Cardiac septum (tissue), 1 donor: ENCODE measurements at regions not wholly inside any gene's neighbourhood (a gene's known extent, or its start where the extent isn't known, plus 50 kb on each side); places are given as distances from the start of the nearest gene placed in this dataset.
"Not testable (repeated sequence)": the region's sequence is repeated elsewhere in the genome, so short reads cannot be mapped to it uniquely, and the experiment has no call there.

ENCODE experiments used
- DNase-seq: peaks from one replicate; pipeline ENCODE4 v3.0.0-alpha.2; 2020; ENCODE audit warnings: low spot score
- intact Hi-C: fragments of 100-400 bp; cut with DNase I; formaldehyde crosslinking; loops from one replicate; pipeline ENCODE4 v1.14.0; 2022
- donor health status: DM: no; HTN: no; CAD: no.

- DNase-seq, result no peak
- intact Hi-C loops, result no loop called here
Measured at GRCh38 chr5:159559337-159559736, 229.1 kb upstream of the IL12B start.

- no peak for DNase-seq
- intact Hi-C loops, result no loop called here
Measured at GRCh38 chr5:159560088-159560487, 229.8 kb upstream of the IL12B start.

- intact Hi-C loops, result no loop called here
- no peak for DNase-seq
Measured at GRCh38 chr5:159564031-159564430, 233.7 kb upstream of the IL12B start.

GRCh38 chr5:159566832-159567231 lies 236.5 kb upstream of the IL12B start:
- intact Hi-C loops, result no loop called here

DNA sequence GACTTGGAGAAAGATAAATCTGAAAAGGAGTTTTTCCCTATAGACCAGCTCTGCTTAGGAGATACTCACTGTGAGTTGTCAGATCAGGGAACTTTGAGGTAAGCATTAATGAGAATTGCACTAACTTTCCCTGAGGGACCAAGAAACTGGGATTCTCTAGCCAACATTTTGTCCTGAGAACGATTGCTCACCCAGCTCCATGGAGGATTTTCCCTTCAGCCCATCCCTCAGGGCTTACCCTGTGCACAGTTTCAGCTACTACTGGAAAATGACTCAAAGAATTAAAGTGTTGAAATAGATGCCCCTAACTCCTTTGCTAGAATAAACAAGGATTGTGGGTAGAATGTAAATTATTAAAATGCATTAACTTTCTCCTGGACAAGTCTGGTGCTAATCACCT lies 237.2 kb upstream of the IL12B start:
- no peak for DNase-seq
- intact Hi-C loops, result no loop called here

More at GRCh38 chr5:159566832-159567231, 236.5 kb upstream of the IL12B start:
- DNase-seq, result no peak

- intact Hi-C loops, result no loop called here
- DNase-seq, result no peak
Measured at GRCh38 chr5:159571501-159572244, 241.4 kb upstream of the IL12B start.

DNA sequence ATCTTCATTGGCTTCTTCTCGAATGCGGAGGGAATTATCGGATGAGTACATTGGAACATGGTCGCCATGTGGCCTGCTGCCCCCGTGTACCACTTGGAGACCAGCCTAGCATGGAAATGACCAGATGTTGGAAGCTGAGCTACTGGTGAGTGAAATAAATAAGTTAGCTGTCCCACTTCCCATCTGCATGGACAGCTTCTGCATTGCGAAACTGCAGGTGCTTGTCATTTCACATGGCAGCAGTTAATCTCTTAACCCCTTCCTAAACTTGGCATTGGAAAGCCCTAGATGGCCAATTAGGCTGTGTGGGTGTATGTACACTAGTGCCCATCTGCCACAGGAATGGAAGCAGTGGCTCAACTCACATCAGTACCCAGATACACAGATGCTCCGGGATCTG lies 246.6 kb upstream of the IL12B start:
- intact Hi-C loops, result no loop called here
- no peak for DNase-seq

GRCh38 chr5:159581502-159582249 lies 251.4 kb upstream of the IL12B start:
- intact Hi-C loops, result no loop called here
- no peak for DNase-seq

DNA sequence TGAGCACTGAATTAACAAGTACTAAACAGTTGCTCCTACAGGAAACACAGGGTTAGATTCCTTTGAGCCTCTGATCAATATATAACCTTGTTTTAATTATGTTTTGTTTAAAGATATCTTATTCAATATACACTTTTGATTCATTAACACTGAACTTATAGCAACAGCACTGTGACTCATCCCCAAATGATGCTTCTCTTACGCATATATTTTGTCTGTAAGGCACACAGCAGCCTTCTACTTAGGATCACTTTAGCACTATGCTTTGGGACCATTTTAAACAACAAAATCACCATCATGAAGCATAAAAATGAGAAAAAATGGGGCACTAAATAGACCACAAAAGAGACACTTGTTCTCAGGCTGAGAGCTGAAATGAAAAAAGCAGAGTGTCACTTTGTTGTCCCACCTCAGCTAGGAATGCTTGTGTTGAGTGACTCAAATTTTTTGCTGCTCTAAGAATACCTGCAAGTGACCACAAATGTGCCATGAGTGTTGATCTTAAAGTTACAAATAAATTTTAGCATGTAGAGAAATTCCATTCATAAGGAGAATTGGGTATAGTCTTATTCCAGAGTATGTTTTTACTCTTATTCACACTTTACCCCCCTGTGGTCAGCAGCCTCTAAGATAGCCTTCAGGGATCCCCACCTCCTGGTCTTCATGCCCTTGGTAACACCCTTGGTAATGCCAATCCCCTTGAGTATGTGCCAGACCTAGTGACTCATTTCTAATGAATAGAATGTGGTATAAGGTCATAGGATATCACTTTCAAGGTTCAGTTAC lies 252.7 kb upstream of the IL12B start:
- intact Hi-C loops, result no loop called here
- DNase-seq, result no peak

DNA sequence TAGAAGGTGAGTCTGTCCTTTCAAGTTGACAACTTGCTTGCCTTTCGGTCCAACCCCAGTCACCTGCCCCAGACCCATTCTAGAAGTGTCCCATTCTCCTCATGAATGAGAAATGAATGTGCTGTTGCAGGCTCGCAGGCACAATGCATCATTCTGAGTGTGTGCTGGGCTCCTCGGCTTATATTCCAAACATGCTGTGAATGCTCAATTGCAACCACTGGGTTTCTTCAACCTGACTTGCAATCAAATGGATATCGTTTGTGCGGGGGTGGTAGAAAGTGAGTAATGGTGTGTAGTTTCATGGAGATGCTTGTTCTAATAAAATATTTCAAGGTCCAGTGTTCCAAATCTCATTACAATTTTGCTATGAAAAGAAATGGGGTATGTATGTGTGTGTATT lies 256.6 kb upstream of the IL12B start:
- DNase-seq, result no peak
- intact Hi-C loops, result no loop called here

- intact Hi-C loops, result no loop called here
Measured at GRCh38 chr5:159588941-159589340, 258.7 kb upstream of the IL12B start.

DNA sequence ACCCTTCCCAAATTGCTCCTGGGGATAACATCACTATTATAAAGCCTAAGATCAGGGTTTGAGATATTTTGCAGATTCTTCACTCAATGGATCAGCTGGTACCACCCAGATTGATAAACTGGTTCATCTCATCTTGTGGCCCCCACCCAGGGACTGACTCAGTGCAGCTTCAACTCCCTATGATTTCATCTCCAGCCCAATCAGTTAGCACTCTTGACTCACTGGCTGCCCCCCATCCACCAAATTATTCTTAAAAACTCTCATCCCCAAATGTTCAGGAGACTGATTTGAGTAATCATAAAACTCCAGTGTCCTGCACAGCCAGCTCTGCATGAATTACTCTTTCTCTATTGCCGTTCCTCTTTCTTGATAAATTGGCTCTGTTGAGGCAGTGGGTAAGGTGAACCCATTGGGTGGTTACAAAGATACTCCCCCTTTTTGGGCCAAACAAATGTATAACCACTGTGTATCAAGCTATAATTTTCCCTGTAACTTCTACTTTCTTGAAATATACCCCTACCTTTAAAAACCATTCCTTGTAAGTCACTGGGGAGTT lies 263.3 kb upstream of the IL12B start:
- intact Hi-C loops, result no loop called here
- no peak for DNase-seq

More at GRCh38 chr5:159588941-159589340, 258.7 kb upstream of the IL12B start:
- DNase-seq, result no peak

GRCh38 chr5:159595561-159595960 lies 265.3 kb upstream of the IL12B start:
- intact Hi-C loops, DNase-seq: not testable (repeated sequence)

GRCh38 chr5:159601216-159601615 lies 270.9 kb upstream of the IL12B start:
- intact Hi-C loops, result no loop called here
- DNase-seq, result no peak

GRCh38 chr5:159602434-159602833 lies 272.1 kb upstream of the IL12B start:
- intact Hi-C loops, result no loop called here
- DNase-seq, result no peak

- intact Hi-C loops, result loop anchor here (5.0 kb wide), 3 partner anchors 37 to 157 kb away; no protein-coding TSS in a partner anchor
- no peak for DNase-seq
Measured at GRCh38 chr5:159605585-159605984, 275.3 kb upstream of the IL12B start.

DNA sequence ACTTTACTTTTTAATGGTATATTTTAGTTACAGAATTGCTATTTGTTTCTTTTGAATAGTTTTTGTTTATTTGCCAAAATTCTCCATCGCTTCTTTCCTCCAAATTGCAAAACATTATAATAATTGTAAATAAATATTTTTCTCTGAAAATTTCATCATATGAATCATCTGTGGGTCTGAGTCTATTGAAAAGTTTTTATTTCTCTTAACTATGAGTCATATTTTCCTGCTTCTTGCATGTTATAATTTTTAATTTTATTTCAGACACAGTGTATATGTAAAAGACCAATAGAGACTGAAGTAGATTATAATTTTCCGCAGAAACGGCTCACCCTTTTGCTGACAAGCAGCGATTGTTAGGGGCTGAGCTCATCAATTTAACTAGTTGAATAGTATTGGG lies 279.1 kb upstream of the IL12B start:
- no peak for DNase-seq
- intact Hi-C loops, result loop anchor here (5.0 kb wide), 3 partner anchors 33 to 157 kb away; no protein-coding TSS in a partner anchor

DNA sequence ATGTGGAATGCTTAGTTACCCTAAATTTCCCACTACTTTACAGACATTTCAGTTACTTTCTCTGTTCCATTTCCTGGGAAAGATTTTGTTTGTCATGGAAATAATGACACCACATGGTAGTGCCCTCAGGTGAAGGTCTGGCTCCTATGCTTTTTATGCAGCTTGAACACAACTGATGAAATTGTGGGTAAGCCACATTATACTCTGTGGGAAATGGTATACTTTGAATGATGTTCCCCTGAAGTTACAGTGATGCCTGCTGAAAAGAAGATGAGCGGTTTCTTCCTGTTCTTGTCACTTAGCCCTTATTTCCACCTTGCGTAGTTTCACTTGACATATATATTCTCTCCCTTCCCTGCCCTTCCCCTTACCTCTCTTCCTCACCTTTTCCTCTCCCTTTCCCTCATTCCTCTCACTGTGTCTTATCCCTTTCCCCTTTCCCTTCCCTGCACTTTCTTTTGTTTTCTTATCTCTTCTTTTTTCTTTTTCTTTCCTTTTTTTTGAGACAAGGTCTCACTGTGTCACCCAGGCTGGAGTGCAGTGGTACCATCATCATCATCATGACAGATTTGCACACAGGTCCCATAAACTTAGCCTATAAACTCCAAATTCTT lies 280.8 kb upstream of the IL12B start:
- DNase-seq, result no peak
- intact Hi-C loops, result no loop called here

GRCh38 chr5:159616952-159617351 lies 286.7 kb upstream of the IL12B start:
- DNase-seq, result no peak
- intact Hi-C loops, result no loop called here

DNA sequence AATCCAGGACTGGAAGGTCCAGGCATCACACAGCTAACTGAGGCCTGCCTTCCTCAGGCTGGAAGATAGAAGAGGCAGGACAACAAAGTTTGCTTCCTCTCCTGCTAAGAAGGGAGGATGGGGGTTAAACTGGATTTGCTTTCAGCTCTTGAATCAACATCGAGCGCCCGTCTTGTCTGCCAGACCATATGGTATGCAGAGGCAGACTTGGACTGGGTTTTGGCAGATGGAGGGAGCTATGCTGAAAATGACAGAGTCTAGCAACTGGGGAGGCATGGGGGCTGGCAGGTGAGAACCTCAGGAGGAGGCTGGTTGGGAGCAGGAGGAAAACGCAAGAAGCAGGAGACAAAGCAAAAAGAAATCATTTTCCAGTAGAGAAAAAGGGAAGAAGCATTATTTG lies 289.5 kb upstream of the IL12B start:
- intact Hi-C loops, result no loop called here

More for the DNA sequence above, 289.5 kb upstream of the IL12B start:
- DNase-seq, result no peak
